H1 (cell line): ENCODE measurements at regions not wholly inside any gene's neighbourhood (a gene's known extent, or its start where the extent isn't known, plus 50 kb on each side); places are given as distances from the start of the nearest gene placed in this dataset.

Source experiments
- BCL11A ChIP-seq, 2 experiments: IDR thresholded peaks; one replicate each; pipeline ENCODE4 v1.6.1; 2011; ENCODE audit warnings: low read depth in 2 of 2, low read length in 2 of 2, mild to moderate bottlenecking in 2 of 2
- KDM5A ChIP-seq: fragments of 200-600 bp; IDR thresholded peaks from 2 replicates; pipeline ENCODE4 v1.7.1; 2012; ENCODE audit warnings: mild to moderate bottlenecking, low read length, inconsistent platforms, mixed read lengths
- POU5F1 ChIP-seq: IDR thresholded peaks from 2 replicates; pipeline ENCODE4 v1.6.1; 2011; ENCODE audit warnings: low read depth, mild to moderate bottlenecking, low read length, moderate library complexity
- TCF12 ChIP-seq: IDR thresholded peaks from 2 replicates; pipeline ENCODE4 v1.6.1; 2011; ENCODE audit warnings: low read depth, mild to moderate bottlenecking, low read length
- TF ChIP-seq, protein P1 (sequence below): fragments of 300-600 bp; sonication (generic); IDR thresholded peaks from 2 replicates; pipeline ENCODE4 v1.7.1; 2012; ENCODE audit warnings: low read length, moderate library complexity, mild to moderate bottlenecking, inconsistent platforms; ENCODE audit not compliant: insufficient replicate concordance
- TF ChIP-seq, protein P2 (sequence below), 3 experiments: IDR thresholded peaks; 1 replicate in 2 of 3; 2 replicates in 1 of 3; pipeline versions ENCODE4 v1.5.1 to v1.6.1; 2011; ENCODE audit warnings: low read length in 3 of 3, mild to moderate bottlenecking in 3 of 3, inconsistent platforms in 2 of 3, low read depth in 1 of 3, moderate library complexity in 1 of 3; ENCODE audit not compliant: insufficient read depth in 1 of 3; ENCODE audit errors: control extremely low read depth in 1 of 3

DNA sequence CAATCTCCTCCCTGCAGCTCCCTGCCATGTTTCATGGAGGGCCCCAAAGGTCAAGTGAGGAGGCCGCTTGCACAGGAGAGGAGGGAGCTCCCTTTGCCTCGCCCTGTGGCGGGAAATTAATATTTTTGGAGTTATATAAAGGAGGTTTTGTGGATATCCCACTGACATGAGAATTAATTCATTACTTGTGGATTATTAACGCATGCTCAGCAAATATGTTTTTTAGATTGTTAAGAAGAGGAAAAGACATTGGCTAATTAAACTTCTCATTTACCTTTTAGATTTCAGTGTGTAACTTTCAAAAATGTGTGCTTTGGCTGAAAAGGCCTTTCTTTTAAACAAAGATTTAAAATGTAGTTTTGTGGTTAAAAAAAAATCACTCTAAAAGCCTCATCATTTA lies 474.0 kb downstream of the SOCS6 start (continued):
- TF ChIP-seq, protein P1, sequence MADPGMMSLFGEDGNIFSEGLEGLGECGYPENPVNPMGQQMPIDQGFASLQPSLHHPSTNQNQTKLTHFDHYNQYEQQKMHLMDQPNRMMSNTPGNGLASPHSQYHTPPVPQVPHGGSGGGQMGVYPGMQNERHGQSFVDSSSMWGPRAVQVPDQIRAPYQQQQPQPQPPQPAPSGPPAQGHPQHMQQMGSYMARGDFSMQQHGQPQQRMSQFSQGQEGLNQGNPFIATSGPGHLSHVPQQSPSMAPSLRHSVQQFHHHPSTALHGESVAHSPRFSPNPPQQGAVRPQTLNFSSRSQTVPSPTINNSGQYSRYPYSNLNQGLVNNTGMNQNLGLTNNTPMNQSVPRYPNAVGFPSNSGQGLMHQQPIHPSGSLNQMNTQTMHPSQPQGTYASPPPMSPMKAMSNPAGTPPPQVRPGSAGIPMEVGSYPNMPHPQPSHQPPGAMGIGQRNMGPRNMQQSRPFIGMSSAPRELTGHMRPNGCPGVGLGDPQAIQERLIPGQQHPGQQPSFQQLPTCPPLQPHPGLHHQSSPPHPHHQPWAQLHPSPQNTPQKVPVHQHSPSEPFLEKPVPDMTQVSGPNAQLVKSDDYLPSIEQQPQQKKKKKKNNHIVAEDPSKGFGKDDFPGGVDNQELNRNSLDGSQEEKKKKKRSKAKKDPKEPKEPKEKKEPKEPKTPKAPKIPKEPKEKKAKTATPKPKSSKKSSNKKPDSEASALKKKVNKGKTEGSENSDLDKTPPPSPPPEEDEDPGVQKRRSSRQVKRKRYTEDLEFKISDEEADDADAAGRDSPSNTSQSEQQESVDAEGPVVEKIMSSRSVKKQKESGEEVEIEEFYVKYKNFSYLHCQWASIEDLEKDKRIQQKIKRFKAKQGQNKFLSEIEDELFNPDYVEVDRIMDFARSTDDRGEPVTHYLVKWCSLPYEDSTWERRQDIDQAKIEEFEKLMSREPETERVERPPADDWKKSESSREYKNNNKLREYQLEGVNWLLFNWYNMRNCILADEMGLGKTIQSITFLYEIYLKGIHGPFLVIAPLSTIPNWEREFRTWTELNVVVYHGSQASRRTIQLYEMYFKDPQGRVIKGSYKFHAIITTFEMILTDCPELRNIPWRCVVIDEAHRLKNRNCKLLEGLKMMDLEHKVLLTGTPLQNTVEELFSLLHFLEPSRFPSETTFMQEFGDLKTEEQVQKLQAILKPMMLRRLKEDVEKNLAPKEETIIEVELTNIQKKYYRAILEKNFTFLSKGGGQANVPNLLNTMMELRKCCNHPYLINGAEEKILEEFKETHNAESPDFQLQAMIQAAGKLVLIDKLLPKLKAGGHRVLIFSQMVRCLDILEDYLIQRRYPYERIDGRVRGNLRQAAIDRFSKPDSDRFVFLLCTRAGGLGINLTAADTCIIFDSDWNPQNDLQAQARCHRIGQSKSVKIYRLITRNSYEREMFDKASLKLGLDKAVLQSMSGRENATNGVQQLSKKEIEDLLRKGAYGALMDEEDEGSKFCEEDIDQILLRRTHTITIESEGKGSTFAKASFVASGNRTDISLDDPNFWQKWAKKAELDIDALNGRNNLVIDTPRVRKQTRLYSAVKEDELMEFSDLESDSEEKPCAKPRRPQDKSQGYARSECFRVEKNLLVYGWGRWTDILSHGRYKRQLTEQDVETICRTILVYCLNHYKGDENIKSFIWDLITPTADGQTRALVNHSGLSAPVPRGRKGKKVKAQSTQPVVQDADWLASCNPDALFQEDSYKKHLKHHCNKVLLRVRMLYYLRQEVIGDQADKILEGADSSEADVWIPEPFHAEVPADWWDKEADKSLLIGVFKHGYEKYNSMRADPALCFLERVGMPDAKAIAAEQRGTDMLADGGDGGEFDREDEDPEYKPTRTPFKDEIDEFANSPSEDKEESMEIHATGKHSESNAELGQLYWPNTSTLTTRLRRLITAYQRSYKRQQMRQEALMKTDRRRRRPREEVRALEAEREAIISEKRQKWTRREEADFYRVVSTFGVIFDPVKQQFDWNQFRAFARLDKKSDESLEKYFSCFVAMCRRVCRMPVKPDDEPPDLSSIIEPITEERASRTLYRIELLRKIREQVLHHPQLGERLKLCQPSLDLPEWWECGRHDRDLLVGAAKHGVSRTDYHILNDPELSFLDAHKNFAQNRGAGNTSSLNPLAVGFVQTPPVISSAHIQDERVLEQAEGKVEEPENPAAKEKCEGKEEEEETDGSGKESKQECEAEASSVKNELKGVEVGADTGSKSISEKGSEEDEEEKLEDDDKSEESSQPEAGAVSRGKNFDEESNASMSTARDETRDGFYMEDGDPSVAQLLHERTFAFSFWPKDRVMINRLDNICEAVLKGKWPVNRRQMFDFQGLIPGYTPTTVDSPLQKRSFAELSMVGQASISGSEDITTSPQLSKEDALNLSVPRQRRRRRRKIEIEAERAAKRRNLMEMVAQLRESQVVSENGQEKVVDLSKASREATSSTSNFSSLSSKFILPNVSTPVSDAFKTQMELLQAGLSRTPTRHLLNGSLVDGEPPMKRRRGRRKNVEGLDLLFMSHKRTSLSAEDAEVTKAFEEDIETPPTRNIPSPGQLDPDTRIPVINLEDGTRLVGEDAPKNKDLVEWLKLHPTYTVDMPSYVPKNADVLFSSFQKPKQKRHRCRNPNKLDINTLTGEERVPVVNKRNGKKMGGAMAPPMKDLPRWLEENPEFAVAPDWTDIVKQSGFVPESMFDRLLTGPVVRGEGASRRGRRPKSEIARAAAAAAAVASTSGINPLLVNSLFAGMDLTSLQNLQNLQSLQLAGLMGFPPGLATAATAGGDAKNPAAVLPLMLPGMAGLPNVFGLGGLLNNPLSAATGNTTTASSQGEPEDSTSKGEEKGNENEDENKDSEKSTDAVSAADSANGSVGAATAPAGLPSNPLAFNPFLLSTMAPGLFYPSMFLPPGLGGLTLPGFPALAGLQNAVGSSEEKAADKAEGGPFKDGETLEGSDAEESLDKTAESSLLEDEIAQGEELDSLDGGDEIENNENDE, result no peak
- TF ChIP-seq, protein P2, sequence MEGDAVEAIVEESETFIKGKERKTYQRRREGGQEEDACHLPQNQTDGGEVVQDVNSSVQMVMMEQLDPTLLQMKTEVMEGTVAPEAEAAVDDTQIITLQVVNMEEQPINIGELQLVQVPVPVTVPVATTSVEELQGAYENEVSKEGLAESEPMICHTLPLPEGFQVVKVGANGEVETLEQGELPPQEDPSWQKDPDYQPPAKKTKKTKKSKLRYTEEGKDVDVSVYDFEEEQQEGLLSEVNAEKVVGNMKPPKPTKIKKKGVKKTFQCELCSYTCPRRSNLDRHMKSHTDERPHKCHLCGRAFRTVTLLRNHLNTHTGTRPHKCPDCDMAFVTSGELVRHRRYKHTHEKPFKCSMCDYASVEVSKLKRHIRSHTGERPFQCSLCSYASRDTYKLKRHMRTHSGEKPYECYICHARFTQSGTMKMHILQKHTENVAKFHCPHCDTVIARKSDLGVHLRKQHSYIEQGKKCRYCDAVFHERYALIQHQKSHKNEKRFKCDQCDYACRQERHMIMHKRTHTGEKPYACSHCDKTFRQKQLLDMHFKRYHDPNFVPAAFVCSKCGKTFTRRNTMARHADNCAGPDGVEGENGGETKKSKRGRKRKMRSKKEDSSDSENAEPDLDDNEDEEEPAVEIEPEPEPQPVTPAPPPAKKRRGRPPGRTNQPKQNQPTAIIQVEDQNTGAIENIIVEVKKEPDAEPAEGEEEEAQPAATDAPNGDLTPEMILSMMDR (IDR thresholded peaks at IDR 0.05; ENCODE audit: control extremely low read depth in 1 of 3, insufficient read depth in 1 of 3, low read depth in 1 of 3, low read length in 3 of 3), result no peak
- no peak for TF ChIP-seq BCL11A (IDR thresholded peaks at IDR 0.05; ENCODE audit: low read depth in 2 of 2, low read length in 2 of 2)
- TF ChIP-seq POU5F1, result no peak
- TF ChIP-seq KDM5A, result no peak
- TF ChIP-seq TCF12, result no peak
